ENCODE measurements at regions not wholly inside any gene's neighbourhood (a gene's known extent, or its start where the extent isn't known, plus 50 kb on each side); places are given as distances from the start of the nearest gene placed in this dataset.

GRCh38 chr5:67996596-67996995 is 219.0 kb upstream of the PIK3R1 start:
- TF ChIP-seq TAF1 (IDR thresholded peaks at IDR 0.05; ENCODE audit: borderline replicate concordance, insufficient read depth, low read length) (no peak), SIN3A (IDR thresholded peaks at IDR 0.05; ENCODE audit: borderline replicate concordance, insufficient read depth, low read length) (no peak), POLR2AphosphoS5 (IDR thresholded peaks at IDR 0.05; ENCODE audit: low read depth, low read length) (no peak), REST (IDR thresholded peaks at IDR 0.05; ENCODE audit: insufficient read depth in 1 of 2, low read depth in 2 of 2, low read length in 2 of 2) (no peak)

Measured in PFSK-1 (cell line).